ENCODE measurements at regions not wholly inside any gene's neighbourhood (a gene's known extent, or its start where the extent isn't known, plus 50 kb on each side); places are given as distances from the start of the nearest gene placed in this dataset.

GRCh38 chr1:166671627-166672026, 167.6 kb upstream of the POGK start:
- ATAC-seq, result no peak
- TF ChIP-seq RARB (CRISPR knock-in tag; IDR thresholded peaks at IDR 0.05) (no peak), CSRNP3 (CRISPR knock-in tag; IDR thresholded peaks at IDR 0.05) (no peak), OSR1 (CRISPR knock-in tag; IDR thresholded peaks at IDR 0.05) (no peak), ZFP30 (CRISPR knock-in tag; IDR thresholded peaks at IDR 0.05) (no peak), CSDC2 (CRISPR knock-in tag; IDR thresholded peaks at IDR 0.05) (no peak)

DNA sequence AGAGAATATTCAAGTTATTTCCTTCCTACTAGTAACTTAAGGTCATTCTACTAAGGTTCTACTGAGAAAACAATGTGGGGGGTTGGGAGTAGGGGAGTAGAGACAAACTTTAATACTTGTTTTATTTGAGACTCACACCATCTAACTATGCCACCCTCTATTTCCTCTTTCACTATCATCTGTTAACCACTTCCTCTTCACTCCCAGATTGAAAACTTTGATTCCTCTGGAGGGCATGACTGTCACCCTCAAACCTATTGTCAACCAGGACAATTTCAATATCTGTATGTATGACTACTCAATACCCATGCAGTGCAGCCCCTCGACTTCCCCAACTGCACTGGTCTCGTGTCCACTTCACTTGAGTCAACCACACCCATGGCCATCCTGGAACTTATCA, 165.6 kb upstream of the POGK start:
- TF ChIP-seq TSHZ2 (CRISPR knock-in tag; IDR thresholded peaks at IDR 0.05) (no peak), PPARA (CRISPR knock-in tag; IDR thresholded peaks at IDR 0.05; ENCODE audit: borderline replicate concordance) (no peak), ZNF70 (CRISPR knock-in tag; IDR thresholded peaks at IDR 0.05) (no peak), ZNF565 (CRISPR knock-in tag; conservative IDR thresholded peaks at IDR 0.05; ENCODE audit: low read depth) (no peak), CSDC2 (CRISPR knock-in tag; IDR thresholded peaks at IDR 0.05) (no peak), SNAI2 (CRISPR knock-in tag; IDR thresholded peaks at IDR 0.05) (no peak), ZNF8 (CRISPR knock-in tag; IDR thresholded peaks at IDR 0.05) (no peak), ZFP30 (CRISPR knock-in tag; IDR thresholded peaks at IDR 0.05) (no peak), BACH2 (CRISPR knock-in tag; IDR thresholded peaks at IDR 0.05; ENCODE audit: borderline replicate concordance) (no peak), TOX (CRISPR knock-in tag; IDR thresholded peaks at IDR 0.05; ENCODE audit: borderline replicate concordance) (no peak), RARB (CRISPR knock-in tag; IDR thresholded peaks at IDR 0.05) (no peak), ZFP3 (CRISPR knock-in tag; IDR thresholded peaks at IDR 0.05) (no peak), TCF4 (CRISPR knock-in tag; IDR thresholded peaks at IDR 0.05; ENCODE audit: borderline replicate concordance) (no peak), OSR1 (CRISPR knock-in tag; IDR thresholded peaks at IDR 0.05) (no peak), ISL1 (CRISPR knock-in tag; IDR thresholded peaks at IDR 0.05) (no peak)
- TF ChIP-seq, protein P1, sequence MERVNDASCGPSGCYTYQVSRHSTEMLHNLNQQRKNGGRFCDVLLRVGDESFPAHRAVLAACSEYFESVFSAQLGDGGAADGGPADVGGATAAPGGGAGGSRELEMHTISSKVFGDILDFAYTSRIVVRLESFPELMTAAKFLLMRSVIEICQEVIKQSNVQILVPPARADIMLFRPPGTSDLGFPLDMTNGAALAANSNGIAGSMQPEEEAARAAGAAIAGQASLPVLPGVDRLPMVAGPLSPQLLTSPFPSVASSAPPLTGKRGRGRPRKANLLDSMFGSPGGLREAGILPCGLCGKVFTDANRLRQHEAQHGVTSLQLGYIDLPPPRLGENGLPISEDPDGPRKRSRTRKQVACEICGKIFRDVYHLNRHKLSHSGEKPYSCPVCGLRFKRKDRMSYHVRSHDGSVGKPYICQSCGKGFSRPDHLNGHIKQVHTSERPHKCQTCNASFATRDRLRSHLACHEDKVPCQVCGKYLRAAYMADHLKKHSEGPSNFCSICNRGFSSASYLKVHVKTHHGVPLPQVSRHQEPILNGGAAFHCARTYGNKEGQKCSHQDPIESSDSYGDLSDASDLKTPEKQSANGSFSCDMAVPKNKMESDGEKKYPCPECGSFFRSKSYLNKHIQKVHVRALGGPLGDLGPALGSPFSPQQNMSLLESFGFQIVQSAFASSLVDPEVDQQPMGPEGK (CRISPR knock-in tag; IDR thresholded peaks at IDR 0.05; ENCODE audit: borderline replicate concordance), result no peak
- TF ChIP-seq, protein P2, sequence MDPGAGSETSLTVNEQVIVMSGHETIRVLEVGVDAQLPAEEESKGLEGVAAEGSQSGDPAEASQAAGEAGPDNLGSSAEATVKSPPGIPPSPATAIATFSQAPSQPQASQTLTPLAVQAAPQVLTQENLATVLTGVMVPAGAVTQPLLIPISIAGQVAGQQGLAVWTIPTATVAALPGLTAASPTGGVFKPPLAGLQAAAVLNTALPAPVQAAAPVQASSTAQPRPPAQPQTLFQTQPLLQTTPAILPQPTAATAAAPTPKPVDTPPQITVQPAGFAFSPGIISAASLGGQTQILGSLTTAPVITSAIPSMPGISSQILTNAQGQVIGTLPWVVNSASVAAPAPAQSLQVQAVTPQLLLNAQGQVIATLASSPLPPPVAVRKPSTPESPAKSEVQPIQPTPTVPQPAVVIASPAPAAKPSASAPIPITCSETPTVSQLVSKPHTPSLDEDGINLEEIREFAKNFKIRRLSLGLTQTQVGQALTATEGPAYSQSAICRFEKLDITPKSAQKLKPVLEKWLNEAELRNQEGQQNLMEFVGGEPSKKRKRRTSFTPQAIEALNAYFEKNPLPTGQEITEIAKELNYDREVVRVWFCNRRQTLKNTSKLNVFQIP (CRISPR knock-in tag; IDR thresholded peaks at IDR 0.05; ENCODE audit: borderline replicate concordance, low read depth), result no peak
- ATAC-seq, result no peak

- no peak for ATAC-seq
- TF ChIP-seq PPARA (CRISPR knock-in tag; IDR thresholded peaks at IDR 0.05; ENCODE audit: borderline replicate concordance), result no peak
- no peak for TF ChIP-seq BACH2 (CRISPR knock-in tag; IDR thresholded peaks at IDR 0.05; ENCODE audit: borderline replicate concordance)
- TF ChIP-seq CREB5 (CRISPR knock-in tag; IDR thresholded peaks at IDR 0.05; ENCODE audit: low read depth), result no peak
- no peak for TF ChIP-seq GLIS3 (CRISPR knock-in tag; IDR thresholded peaks at IDR 0.05)
- TF ChIP-seq TCF4 (CRISPR knock-in tag; IDR thresholded peaks at IDR 0.05; ENCODE audit: borderline replicate concordance), result no peak
- TF ChIP-seq CSDC2 (CRISPR knock-in tag; IDR thresholded peaks at IDR 0.05), result no peak
- no peak for TF ChIP-seq OSR1 (CRISPR knock-in tag; IDR thresholded peaks at IDR 0.05)
- TF ChIP-seq SNAI2 (CRISPR knock-in tag; IDR thresholded peaks at IDR 0.05), result no peak
- TF ChIP-seq CSRNP3 (CRISPR knock-in tag; IDR thresholded peaks at IDR 0.05), result no peak
- TF ChIP-seq ESRRG (CRISPR knock-in tag; IDR thresholded peaks at IDR 0.05), result no peak
These were observed 164.1 kb upstream of the POGK start for GRCh38 chr1:166675213-166675612.

Measured in SK-N-SH treated with all-trans-retinoic acid at 6 μM for 48 hours (cell line).